Pancreas (tissue), 10 donors: ENCODE measurements at regions not wholly inside any gene's neighbourhood (a gene's known extent, or its start where the extent isn't known, plus 50 kb on each side); places are given as distances from the start of the nearest gene placed in this dataset.

Experiments
- ATAC-seq, 4 donors: fragments of 200-7000 bp; cut with Tn5 transposase; one replicate each; pipeline versions ENCODE4 v1.8.0 to v1.9.1; 2020; ENCODE audit warnings: mild to moderate bottlenecking in 4 of 4, moderate library complexity in 4 of 4
- DNase-seq, 6 donors: peaks; one replicate each; pipeline ENCODE4 v3.0.0-alpha.2; 2020
- FAIRE-seq: peaks from 2 replicates; lab custom pipeline; 2012; peaks lifted over from hg19 to GRCh38; lab: Jason Lieb, UNC
- H3K27ac ChIP-seq, 4 donors: fragments of 200-600 bp; sonication (generic); 1 replicate in 3 of 4; 2 replicates in 1 of 4; pipeline versions ENCODE4 v1.5.0 to v1.8.0; 2020
- H3K27me3 ChIP-seq, 4 donors: fragments of 200-600 bp; one replicate each; pipeline ENCODE4 v1.8.0; 2021
- H3K36me3 ChIP-seq, 3 donors: fragments of 200-600 bp; sonication (generic) in 1 of 3; one replicate each; pipeline versions ENCODE4 v1.5.0 to v1.8.0; 2020 to 2021
- H3K4me1 ChIP-seq, 3 donors: fragments of 200-600 bp; one replicate each; pipeline ENCODE4 v1.8.0; 2021
- H3K4me3 ChIP-seq, 4 donors: fragments of 200-600 bp; sonication (generic) in 2 of 4; one replicate each; pipeline versions ENCODE4 v1.5.0 to v1.8.0; 2020 to 2021
- H3K9me3 ChIP-seq, 4 donors: fragments of 200-600 bp; one replicate each; pipeline ENCODE4 v1.8.0; 2021
- WGBS, 2 donors: extraction: QIAGEN DNeasy Blood & Tissue Kit; methylation state at CpG; one replicate each; pipeline ENCODE4 v1.1.7; 2013; 5-methylcytosine and 5-hydroxymethylcytosine counted together
- intact Hi-C, 3 donors: fragments of 100-400 bp; cut with DNase I; formaldehyde crosslinking; loops; one replicate each; pipeline versions ENCODE4 v1.11.1 to v1.14.2; 2022
- TF ChIP-seq, protein P1 (sequence below), 4 donors: fragments of 200-600 bp; sonication (generic) in 3 of 4; IDR thresholded peaks; one replicate each; pipeline versions ENCODE4 v1.5.0 to v1.8.0; 2021; ENCODE audit warnings: antibody characterized with exemption in 4 of 4
- donor health status: healthy with polysubstance abuse.
- donor health status: DM: no; HTN: no; CAD: no; lungs with moderate emphysema.
- donor health status: DM: no; HTN: no; CAD: no.
- donor health status: control.
- donor health status: control.
- donor health status: Bipolar disorder and iron deficiency.
- donor health status: DM: yes; HTN: yes; CAD: no.
- donor health status: DM: no; HTN: no; CAD: no.
- donor health status: DM: no; HTN: no; CAD: no.
- donor health status: DM: yes; HTN: yes; CAD: no.

DNA sequence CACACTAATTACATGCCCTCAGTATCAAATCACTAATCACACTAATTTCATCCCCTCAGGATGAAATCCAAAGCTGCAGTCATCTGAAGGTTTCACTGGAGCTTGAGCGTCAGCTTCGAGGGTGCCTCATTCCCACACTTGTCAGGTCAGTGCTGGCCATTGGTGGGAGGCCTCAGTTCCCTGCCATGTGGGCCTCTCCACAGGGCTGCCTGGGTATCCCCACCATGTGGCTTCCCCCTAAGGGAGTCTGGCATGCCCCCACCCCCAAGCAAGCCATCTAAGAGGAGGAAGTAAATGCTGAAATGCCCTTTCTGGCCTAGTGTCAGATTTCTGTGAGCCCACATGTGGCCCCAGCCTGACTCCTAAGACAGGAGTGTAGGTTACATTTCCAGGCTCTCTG lies 78.6 kb upstream of the CDH5 start:
- Histone ChIP-seq H3K27me3 (no peaks in the 10 kb centered on the region), H3K9me3 (no peaks in the 10 kb centered on the region), H3K4me1 (no peaks in the 10 kb centered on the region), H3K36me3 (no peaks in the 10 kb centered on the region), H3K27ac (no peak overlapping the region), H3K4me3 (no peak overlapping the region)
- FAIRE-seq: no peak
- DNase-seq: peak in 1 of 6 donors; percentile 32
- WGBS, 2 donors: 90 to 92% methylated on average over 2 of the region's 2 CpGs
- no peak for ATAC-seq
- TF ChIP-seq, protein P1, sequence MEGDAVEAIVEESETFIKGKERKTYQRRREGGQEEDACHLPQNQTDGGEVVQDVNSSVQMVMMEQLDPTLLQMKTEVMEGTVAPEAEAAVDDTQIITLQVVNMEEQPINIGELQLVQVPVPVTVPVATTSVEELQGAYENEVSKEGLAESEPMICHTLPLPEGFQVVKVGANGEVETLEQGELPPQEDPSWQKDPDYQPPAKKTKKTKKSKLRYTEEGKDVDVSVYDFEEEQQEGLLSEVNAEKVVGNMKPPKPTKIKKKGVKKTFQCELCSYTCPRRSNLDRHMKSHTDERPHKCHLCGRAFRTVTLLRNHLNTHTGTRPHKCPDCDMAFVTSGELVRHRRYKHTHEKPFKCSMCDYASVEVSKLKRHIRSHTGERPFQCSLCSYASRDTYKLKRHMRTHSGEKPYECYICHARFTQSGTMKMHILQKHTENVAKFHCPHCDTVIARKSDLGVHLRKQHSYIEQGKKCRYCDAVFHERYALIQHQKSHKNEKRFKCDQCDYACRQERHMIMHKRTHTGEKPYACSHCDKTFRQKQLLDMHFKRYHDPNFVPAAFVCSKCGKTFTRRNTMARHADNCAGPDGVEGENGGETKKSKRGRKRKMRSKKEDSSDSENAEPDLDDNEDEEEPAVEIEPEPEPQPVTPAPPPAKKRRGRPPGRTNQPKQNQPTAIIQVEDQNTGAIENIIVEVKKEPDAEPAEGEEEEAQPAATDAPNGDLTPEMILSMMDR (IDR thresholded peaks at IDR 0.05): no peak
- intact Hi-C loops: no loop called here

DNA sequence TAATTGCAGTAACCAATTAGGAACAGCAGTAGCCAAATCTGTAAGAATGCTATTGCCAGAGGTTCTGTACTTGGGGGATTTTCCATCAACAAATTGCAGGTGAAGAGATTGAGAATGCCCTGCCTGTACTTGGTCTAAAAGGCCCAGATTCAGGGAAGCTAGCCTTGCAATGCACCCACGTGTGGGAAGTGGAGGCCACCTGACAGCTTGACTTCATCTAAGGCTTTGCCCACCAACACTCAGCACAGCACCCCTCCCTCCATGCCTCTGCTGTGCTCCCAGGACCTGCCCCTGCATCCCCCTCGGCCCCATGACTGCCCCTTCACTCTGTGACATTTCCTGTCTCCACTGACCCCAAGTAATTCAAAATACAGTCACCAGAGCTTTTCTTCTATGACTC lies 79.1 kb upstream of the CDH5 start:
- TF ChIP-seq, protein P1 (IDR thresholded peaks at IDR 0.05): no peak
- H3K27ac ChIP-seq: no peak overlapping the region
- ATAC-seq: no peak
- no peaks in the 10 kb centered on the region for H3K27me3 ChIP-seq
- no peaks in the 10 kb centered on the region for H3K9me3 ChIP-seq
- peak in 1 of 6 donors; percentile 19 for DNase-seq
- no peaks in the 10 kb centered on the region for H3K36me3 ChIP-seq
- intact Hi-C loops: no loop called here
- H3K4me1 ChIP-seq: no peaks in the 10 kb centered on the region
- WGBS, 2 donors: 40 to 49% methylated on average over 2 of the region's 2 CpGs
- no peak overlapping the region for H3K4me3 ChIP-seq
- FAIRE-seq: no peak

DNA sequence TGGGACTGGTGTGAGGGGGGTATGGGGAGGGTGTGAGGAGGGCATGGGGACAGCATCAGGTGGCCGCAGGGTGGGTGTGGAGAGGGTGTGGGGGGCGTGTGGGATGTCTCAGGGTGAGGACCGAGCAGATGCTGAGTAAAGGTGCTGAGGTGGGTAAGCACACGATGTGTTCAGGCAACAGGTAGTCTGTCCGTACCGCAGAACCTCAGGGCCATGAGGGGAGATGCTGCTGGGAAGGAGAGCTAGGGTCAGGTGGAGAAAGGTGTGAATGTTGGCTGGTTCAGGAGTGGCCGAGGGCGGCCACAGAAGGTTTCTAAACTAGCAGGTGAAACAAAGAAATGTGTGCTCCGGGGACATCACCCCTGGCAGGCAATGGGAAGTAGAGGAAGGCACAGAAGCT lies 80.0 kb upstream of the CDH5 start:
- 72 to 83% methylated on average over 9 of the region's 9 CpGs for WGBS, 2 donors
- intact Hi-C loops: no loop called here
- no peak for ATAC-seq
- peak in 1 of 6 donors; percentile 12 for DNase-seq
- Histone ChIP-seq H3K27ac (no peak overlapping the region), H3K9me3 (no peaks in the 10 kb centered on the region), H3K4me1 (no peaks in the 10 kb centered on the region), H3K36me3 (no peaks in the 10 kb centered on the region), H3K4me3 (no peak overlapping the region), H3K27me3 (no peaks in the 10 kb centered on the region)
- FAIRE-seq: no peak
- TF ChIP-seq, protein P1 (IDR thresholded peaks at IDR 0.05): no peak

DNA sequence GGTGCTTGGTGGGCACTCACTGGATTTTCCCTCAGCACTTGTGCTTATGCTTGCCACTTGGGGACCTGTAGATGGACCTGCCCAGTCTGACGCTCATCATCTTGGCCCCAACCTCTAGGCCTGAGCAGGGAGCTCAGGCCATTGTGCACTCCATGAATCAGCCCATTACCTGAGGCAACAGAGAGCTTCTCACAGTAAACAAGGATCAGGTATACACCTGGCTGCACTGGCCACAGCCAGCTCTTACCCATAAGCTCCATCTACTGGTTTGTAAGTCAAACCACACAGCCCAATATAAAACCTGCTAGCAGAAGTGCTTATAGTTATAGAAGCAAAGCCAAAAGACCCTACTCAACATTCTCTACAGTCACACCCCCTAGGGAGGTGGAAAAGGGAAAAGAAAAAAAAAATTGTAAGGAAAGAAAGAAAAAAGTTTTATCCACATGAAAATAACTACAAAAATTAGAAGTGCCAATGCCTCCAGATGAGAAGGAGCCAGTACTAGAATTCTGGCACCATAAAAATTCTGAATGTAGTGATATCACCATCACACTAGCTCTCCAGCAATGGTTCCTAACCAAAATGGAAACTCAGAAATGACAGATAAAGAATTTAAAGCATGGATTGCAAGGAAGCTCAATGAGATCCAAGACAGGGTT lies 87.8 kb upstream of the CDH5 start:
- Histone ChIP-seq H3K9me3 (no peaks in the 10 kb centered on the region), H3K36me3 (no peaks in the 10 kb centered on the region), H3K4me3 (no peak overlapping the region), H3K27ac (no peak overlapping the region), H3K27me3 (no peaks in the 10 kb centered on the region), H3K4me1 (no peaks in the 10 kb centered on the region)
- FAIRE-seq (no peak), DNase-seq (no peak), ATAC-seq (no peak)
- intact Hi-C loops: no loop called here
- WGBS, 2 donors: 79 to 96% methylated on average over 1 of the region's 1 CpG
- TF ChIP-seq, protein P1 (IDR thresholded peaks at IDR 0.05): no peak

DNA sequence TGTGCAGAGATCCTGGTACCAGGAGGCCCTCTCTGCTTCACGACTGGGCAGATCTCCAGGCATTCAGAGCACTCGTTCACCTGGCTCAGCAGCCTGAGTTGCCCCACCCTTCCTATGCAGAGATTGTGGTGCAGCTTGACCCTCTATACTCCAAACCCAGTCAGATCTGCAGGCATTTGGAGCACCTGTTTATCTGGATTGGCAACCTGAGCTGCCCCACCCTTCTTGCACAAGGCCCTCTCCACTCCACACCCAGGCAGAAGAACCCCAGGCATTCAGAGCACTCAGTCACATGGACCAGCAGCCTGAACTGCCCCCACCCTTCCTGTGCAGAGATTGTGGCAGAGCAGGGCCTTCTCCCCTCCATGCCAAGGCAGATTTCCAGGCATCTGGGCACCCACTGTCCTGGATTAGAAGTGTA lies 88.4 kb upstream of the CDH5 start:
- H3K4me1 ChIP-seq: no peaks in the 10 kb centered on the region
- DNase-seq (no peak), ATAC-seq (peak in 1 of 4 donors; percentile 22), FAIRE-seq (no peak)
- no peaks in the 10 kb centered on the region for H3K36me3 ChIP-seq
- 63 to 64% methylated on average over 2 of the region's 2 CpGs for WGBS, 2 donors
- H3K4me3 ChIP-seq: no peak overlapping the region
- no peaks in the 10 kb centered on the region for H3K9me3 ChIP-seq
- intact Hi-C loops: no loop called here
- H3K27me3 ChIP-seq: no peaks in the 10 kb centered on the region
- no peak overlapping the region for H3K27ac ChIP-seq
- TF ChIP-seq, protein P1 (IDR thresholded peaks at IDR 0.05): no peak
